Retinal pigment epithelial cell (primary cell): ENCODE measurements at regions not wholly inside any gene's neighbourhood (a gene's known extent, or its start where the extent isn't known, plus 50 kb on each side); places are given as distances from the start of the nearest gene placed in this dataset.

Source experiments
- DNase-seq: peaks from one replicate; pipeline ENCODE4 v3.0.0-alpha.2; 2010; ENCODE audit warnings: low read depth
- H3K4me3 ChIP-seq: 2 replicates; pipeline ENCODE4 v1.5.1; 2011; ENCODE audit warnings: mild to moderate bottlenecking, low read length, control low read depth, moderate library complexity
- CTCF ChIP-seq: conservative IDR thresholded peaks from 2 replicates; pipeline ENCODE4 v1.5.1; 2011; ENCODE audit warnings: low read depth, low read length, control low read depth, inconsistent platforms

- no peak overlapping the region for H3K4me3 ChIP-seq
- TF ChIP-seq CTCF = no peak
- DNase-seq = no peak
Measured at GRCh38 chrX:14274691-14275090, 245.0 kb upstream of the GEMIN8 start.

- DNase-seq = no peak
- no peak overlapping the region for H3K4me3 ChIP-seq
- TF ChIP-seq CTCF = no peak
Measured at GRCh38 chrX:14267216-14267615, 237.5 kb upstream of the GEMIN8 start.

GRCh38 chrX:14266705-14267104, 237.0 kb upstream of the GEMIN8 start:
- TF ChIP-seq CTCF = no peak
- no peak overlapping the region for H3K4me3 ChIP-seq
- no peak for DNase-seq

- DNase-seq = no peak
- no peak for TF ChIP-seq CTCF
- no peak overlapping the region for H3K4me3 ChIP-seq
Measured at GRCh38 chrX:14243823-14244222, 214.1 kb upstream of the GEMIN8 start.

- DNase-seq = no peak
- H3K4me3 ChIP-seq = no peak overlapping the region
- TF ChIP-seq CTCF = no peak
Measured at GRCh38 chrX:14235004-14235403, 205.3 kb upstream of the GEMIN8 start.

GRCh38 chrX:14232688-14233087, 203.0 kb upstream of the GEMIN8 start:
- TF ChIP-seq CTCF = no peak
- DNase-seq = no peak
- H3K4me3 ChIP-seq = no peak overlapping the region

GRCh38 chrX:14228611-14229010, 198.9 kb upstream of the GEMIN8 start:
- DNase-seq = no peak
- no peak overlapping the region for H3K4me3 ChIP-seq
- TF ChIP-seq CTCF = no peak
